CD4-positive, alpha-beta memory T cell (primary cell): ENCODE measurements at regions not wholly inside any gene's neighbourhood (a gene's known extent, or its start where the extent isn't known, plus 50 kb on each side); places are given as distances from the start of the nearest gene placed in this dataset.

Source experiments
- CTCF ChIA-PET: fragments of 350-600 bp; sonication (Branson Sonifier 250); formaldehyde crosslinking; loops from one replicate; lab custom pipeline; 2021; ENCODE audit warnings: inconsistent platforms; ENCODE audit not compliant: partially characterized antibody; lab: Charles Lee
- POLR2A ChIA-PET: fragments of 350-600 bp; sonication (Branson Sonifier 250); formaldehyde crosslinking; loops from one replicate; lab custom pipeline; 2021; ENCODE audit not compliant: partially characterized antibody; lab: Charles Lee
- DNase-seq, 5 donors: peaks; one replicate each; pipeline versions ENCODE4 v3.0.0 to v3.0.0-alpha.2; 2020 to 2022; ENCODE audit warnings: mixed read lengths in 1 of 5
- H3K27ac ChIP-seq: one replicate; pipeline ENCODE4 v1.7.0; 2013; ENCODE audit warnings: low read depth, low read length
- H3K27me3 ChIP-seq: 2 replicates; pipeline ENCODE4 v1.7.0; 2013; ENCODE audit warnings: mild to moderate bottlenecking, low read length, moderate library complexity; ENCODE audit not compliant: insufficient read depth
- H3K36me3 ChIP-seq: 2 replicates; pipeline ENCODE4 v1.7.0; 2013; ENCODE audit warnings: mild to moderate bottlenecking, low read length, moderate library complexity; ENCODE audit not compliant: insufficient read depth
- H3K4me1 ChIP-seq: 2 replicates; pipeline ENCODE4 v1.7.0; 2013; ENCODE audit warnings: mild to moderate bottlenecking, low read length, moderate library complexity; ENCODE audit not compliant: insufficient read depth
- H3K4me3 ChIP-seq, 2 donors: one replicate each; pipeline ENCODE4 v1.7.0; 2013; ENCODE audit warnings: low read length in 2 of 2, mild to moderate bottlenecking in 1 of 2
- H3K9me3 ChIP-seq, 2 donors: one replicate each; pipeline ENCODE4 v1.7.0; 2013; ENCODE audit warnings: low read length in 2 of 2, control low read depth in 1 of 2; ENCODE audit not compliant: control insufficient read depth in 1 of 2
- H3K27ac Mint-ChIP-seq, 7 donors: one replicate each; pipeline ENCODE4 v1.8.0; 2020 to 2021; ENCODE audit warnings: mixed read lengths in 7 of 7, mild to moderate bottlenecking in 6 of 7, inconsistent platforms in 3 of 7, moderate library complexity in 3 of 7
- H3K27me3 Mint-ChIP-seq, 2 donors: one replicate each; pipeline ENCODE4 v1.8.0; 2020 to 2021; ENCODE audit warnings: mixed read lengths in 2 of 2
- H3K36me3 Mint-ChIP-seq, 2 donors: one replicate each; pipeline ENCODE4 v1.8.0; 2020 to 2021; ENCODE audit warnings: mixed read lengths in 2 of 2, inconsistent platforms in 1 of 2, mild to moderate bottlenecking in 1 of 2
- H3K4me1 Mint-ChIP-seq, 4 donors: one replicate each; pipeline ENCODE4 v1.8.0; 2020 to 2021; ENCODE audit warnings: mixed read lengths in 4 of 4, mild to moderate bottlenecking in 1 of 4
- H3K4me3 Mint-ChIP-seq, 8 donors: one replicate each; pipeline ENCODE4 v1.8.0; 2020 to 2021; ENCODE audit warnings: mixed read lengths in 8 of 8, mild to moderate bottlenecking in 7 of 8, moderate library complexity in 6 of 8, inconsistent platforms in 3 of 8
- H3K9me3 Mint-ChIP-seq, 8 donors: one replicate each; pipeline ENCODE4 v1.8.0; 2020 to 2021; ENCODE audit warnings: mixed read lengths in 8 of 8, mild to moderate bottlenecking in 5 of 8, inconsistent platforms in 3 of 8, moderate library complexity in 1 of 8
- intact Hi-C: fragments of 100-400 bp; cut with micrococcal nuclease; formaldehyde crosslinking; loops from one replicate; pipeline ENCODE4 v1.15.1; 2023

DNA sequence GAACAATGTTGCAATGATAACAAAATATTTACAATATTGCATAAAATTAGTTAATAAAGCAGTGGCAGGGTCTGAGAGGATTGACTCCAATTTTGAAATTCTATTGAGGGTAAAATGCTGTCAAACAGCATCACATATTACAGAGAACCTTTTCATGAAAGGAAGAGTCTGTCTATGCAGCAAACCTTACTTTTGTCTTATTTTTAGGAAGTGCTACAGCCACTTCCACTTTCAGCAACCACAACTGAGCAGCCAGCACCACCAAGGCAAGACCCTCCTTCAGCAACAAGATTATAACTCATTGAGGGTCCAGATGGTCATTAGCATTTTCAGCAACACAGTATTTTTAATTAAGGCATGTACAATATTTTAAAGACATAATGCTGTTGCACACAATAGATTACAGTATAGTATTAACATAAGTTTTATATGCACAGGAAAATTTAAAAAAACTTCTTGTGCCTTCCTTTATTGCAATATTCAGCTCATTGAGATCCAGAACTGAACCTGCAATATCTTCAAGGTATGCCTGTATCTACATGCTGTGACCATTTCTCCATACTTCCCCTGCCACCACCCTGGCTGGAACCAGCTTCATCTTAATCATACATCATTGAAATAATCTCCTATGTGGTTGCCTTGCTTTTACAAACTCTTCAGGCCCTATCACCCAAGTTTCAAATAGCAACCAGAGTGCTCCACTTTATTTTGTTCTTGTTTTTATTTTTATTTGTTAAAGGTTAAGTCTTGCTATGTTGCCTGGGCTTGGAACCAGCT, 711.2 kb downstream of the KCNA4 start:
- intact Hi-C loops: no loop called here
- no peaks in the 10 kb centered on the region for H3K27me3 ChIP-seq
- Mint-ChIP-seq H3K36me3 (no peaks in the 10 kb centered on the region), H3K4me1 (no peaks in the 10 kb centered on the region), H3K9me3 (peaks cover 0 to 16% (median 8%) of the 10 kb centered on the region in 8 donors), H3K27ac (no peak overlapping the region), H3K4me3 (no peak overlapping the region), H3K27me3 (no peaks in the 10 kb centered on the region)
- H3K36me3 ChIP-seq: no peaks in the 10 kb centered on the region
- H3K4me3 ChIP-seq: no peak overlapping the region
- POLR2A ChIA-PET: no interaction called here
- H3K27ac ChIP-seq: no peak overlapping the region
- no peaks in the 10 kb centered on the region for H3K9me3 ChIP-seq
- CTCF ChIA-PET: no interaction called here
- no peak for DNase-seq
- H3K4me1 ChIP-seq: no peaks in the 10 kb centered on the region

DNA sequence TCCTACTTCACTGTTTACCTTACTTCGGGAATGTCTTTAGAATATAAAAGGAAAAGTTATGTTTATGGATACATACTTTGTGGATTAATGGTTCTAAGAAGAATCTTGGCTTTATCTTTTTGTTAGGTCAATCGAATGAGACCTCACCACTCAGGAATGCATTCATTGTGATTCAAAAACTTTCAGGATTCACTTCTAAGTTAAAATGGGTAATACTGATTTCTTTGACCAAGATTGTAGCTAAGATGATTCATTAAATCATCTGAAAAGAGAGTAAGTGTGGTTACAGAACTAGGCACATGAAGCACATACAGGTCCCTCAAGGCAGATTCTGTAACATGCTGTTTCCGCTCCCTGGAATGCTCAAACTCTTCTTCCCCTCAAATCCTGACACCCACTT, 716.4 kb downstream of the KCNA4 start:
- H3K4me3 Mint-ChIP-seq: no peak overlapping the region
- CTCF ChIA-PET: no interaction called here
- H3K27ac Mint-ChIP-seq: no peak overlapping the region
- H3K9me3 ChIP-seq: no peaks in the 10 kb centered on the region
- no peaks in the 10 kb centered on the region for H3K36me3 Mint-ChIP-seq
- H3K27ac ChIP-seq: no peak overlapping the region
- no peaks in the 10 kb centered on the region for H3K36me3 ChIP-seq
- intact Hi-C loops: no loop called here
- no peaks in the 10 kb centered on the region for H3K27me3 ChIP-seq
- POLR2A ChIA-PET: no interaction called here
- H3K4me1 Mint-ChIP-seq: no peaks in the 10 kb centered on the region
- H3K9me3 Mint-ChIP-seq: peaks cover 4 to 19% (median 8%) of the 10 kb centered on the region in 8 donors
- H3K4me1 ChIP-seq: no peaks in the 10 kb centered on the region
- DNase-seq: no peak
- no peak overlapping the region for H3K4me3 ChIP-seq
- no peaks in the 10 kb centered on the region for H3K27me3 Mint-ChIP-seq

DNA sequence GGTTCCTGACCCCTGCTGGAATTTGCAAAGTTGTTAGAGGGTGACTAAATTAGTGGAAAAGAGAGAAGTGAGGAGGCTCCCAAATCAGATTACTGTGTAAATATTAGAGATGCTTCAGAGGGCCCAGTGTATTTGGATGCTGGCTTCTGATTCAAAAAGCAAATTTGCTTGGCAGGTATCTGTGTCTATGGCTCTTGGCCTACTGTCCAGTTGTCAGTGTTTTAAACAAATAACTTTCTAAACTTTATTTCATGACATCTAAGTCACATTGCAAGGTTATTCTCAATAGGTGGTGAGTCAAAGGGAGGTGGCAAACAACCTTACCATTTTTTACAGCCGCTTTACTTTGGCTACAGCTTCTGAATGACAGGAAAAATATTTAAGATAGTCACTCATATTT, 720.1 kb downstream of the KCNA4 start:
- H3K9me3 Mint-ChIP-seq: peaks cover 3 to 17% (median 7%) of the 10 kb centered on the region in 8 donors
- Histone ChIP-seq H3K36me3 (no peaks in the 10 kb centered on the region), H3K4me1 (no peaks in the 10 kb centered on the region), H3K4me3 (no peak overlapping the region), H3K27ac (no peak overlapping the region), H3K9me3 (no peaks in the 10 kb centered on the region), H3K27me3 (no peaks in the 10 kb centered on the region)
- H3K27ac Mint-ChIP-seq: no peak overlapping the region
- no peak overlapping the region for H3K4me3 Mint-ChIP-seq
- no peak for DNase-seq
- POLR2A ChIA-PET: no interaction called here
- no peaks in the 10 kb centered on the region for H3K36me3 Mint-ChIP-seq
- no peaks in the 10 kb centered on the region for H3K4me1 Mint-ChIP-seq
- no peaks in the 10 kb centered on the region for H3K27me3 Mint-ChIP-seq
- CTCF ChIA-PET: no interaction called here
- intact Hi-C loops: no loop called here

DNA sequence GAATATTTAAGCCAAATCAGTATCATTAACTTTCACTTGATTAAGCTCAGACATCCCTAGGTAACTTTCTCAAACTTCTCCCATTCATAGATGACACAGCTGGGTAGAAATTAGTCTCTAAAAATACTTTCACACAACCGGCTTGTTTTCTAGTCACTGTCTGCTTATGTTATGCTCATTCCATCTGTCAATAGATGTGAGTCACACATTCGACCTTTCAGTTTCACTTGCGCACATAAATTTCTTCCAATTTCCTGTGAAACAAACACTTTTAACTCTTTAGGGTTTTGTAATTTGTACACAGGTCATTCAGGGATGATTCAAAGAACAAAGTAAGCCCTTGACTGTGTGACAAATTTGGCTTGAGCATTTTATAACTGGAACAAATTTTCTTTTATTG, 723.0 kb downstream of the KCNA4 start:
- ChIA-PET POLR2A (no interaction called here), CTCF (no interaction called here)
- H3K27me3 ChIP-seq: no peaks in the 10 kb centered on the region
- no peaks in the 10 kb centered on the region for H3K4me1 ChIP-seq
- no peaks in the 10 kb centered on the region for H3K4me1 Mint-ChIP-seq
- no peak overlapping the region for H3K4me3 ChIP-seq
- H3K27ac ChIP-seq: no peak overlapping the region
- intact Hi-C loops: no loop called here
- peaks cover 0 to 15% (median 8%) of the 10 kb centered on the region in 8 donors for H3K9me3 Mint-ChIP-seq
- no peak overlapping the region for H3K27ac Mint-ChIP-seq
- no peaks in the 10 kb centered on the region for H3K9me3 ChIP-seq
- no peaks in the 10 kb centered on the region for H3K36me3 ChIP-seq
- H3K27me3 Mint-ChIP-seq: no peaks in the 10 kb centered on the region
- H3K4me3 Mint-ChIP-seq: no peak overlapping the region
- no peak for DNase-seq
- no peaks in the 10 kb centered on the region for H3K36me3 Mint-ChIP-seq

DNA sequence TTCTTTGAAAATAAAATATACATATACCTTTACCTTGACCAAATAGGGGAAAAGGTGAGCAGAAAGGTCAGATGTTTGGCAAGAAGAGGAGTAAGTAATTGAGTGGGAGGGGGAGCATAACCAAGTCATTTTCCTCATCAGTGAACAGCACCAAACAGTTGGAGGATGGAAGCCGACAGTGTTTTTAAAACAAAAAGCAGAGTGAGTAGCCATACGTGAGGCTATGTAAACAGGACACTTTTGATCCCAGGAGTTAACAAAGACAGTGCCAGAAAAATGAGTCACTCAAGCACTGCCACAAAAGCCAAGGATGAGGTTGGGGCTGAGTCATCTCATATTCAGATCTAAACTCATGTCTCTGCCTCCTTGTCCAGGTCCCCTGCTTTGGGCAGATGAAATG, 734.7 kb downstream of the KCNA4 start:
- H3K36me3 Mint-ChIP-seq: no peaks in the 10 kb centered on the region
- intact Hi-C loops: no loop called here
- no peak overlapping the region for H3K4me3 Mint-ChIP-seq
- H3K9me3 Mint-ChIP-seq: peaks cover 0 to 14% (median 3%) of the 10 kb centered on the region in 8 donors
- Histone ChIP-seq H3K27me3 (no peaks in the 10 kb centered on the region), H3K4me3 (no peak overlapping the region), H3K4me1 (no peaks in the 10 kb centered on the region), H3K27ac (no peak overlapping the region), H3K36me3 (no peaks in the 10 kb centered on the region), H3K9me3 (no peaks in the 10 kb centered on the region)
- CTCF ChIA-PET: no interaction called here
- no peaks in the 10 kb centered on the region for H3K4me1 Mint-ChIP-seq
- no peak for DNase-seq
- POLR2A ChIA-PET: no interaction called here
- no peaks in the 10 kb centered on the region for H3K27me3 Mint-ChIP-seq
- no peak overlapping the region for H3K27ac Mint-ChIP-seq

DNA sequence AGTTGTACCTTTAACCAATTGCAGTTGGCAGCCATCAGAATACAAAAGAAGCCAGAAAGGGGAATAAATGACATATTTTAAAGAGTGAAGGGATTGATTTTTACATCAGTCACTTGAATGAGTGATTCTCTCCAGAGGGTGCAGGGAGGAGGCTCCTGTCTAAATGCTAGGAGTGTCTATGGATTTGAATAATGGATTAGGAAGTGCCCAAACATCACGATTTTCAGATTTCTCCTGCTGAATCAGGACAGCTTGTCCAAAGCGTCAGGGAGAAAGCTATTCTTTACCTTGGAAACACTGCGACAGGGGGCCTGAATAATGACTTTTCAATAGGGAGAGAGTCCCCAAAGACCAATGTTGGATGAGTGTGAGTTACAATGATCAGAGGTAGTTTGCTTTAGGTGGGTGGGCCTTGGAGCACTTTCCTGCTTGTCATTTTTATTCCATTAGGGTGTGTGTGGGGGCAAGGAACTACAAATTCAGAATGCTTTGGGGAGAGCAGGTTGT, 735.5 kb downstream of the KCNA4 start:
- Mint-ChIP-seq H3K36me3 (no peaks in the 10 kb centered on the region), H3K4me1 (no peaks in the 10 kb centered on the region), H3K4me3 (no peak overlapping the region), H3K27me3 (no peaks in the 10 kb centered on the region), H3K9me3 (peaks cover 0 to 11% (median 3%) of the 10 kb centered on the region in 8 donors), H3K27ac (no peak overlapping the region)
- Histone ChIP-seq H3K27me3 (no peaks in the 10 kb centered on the region), H3K9me3 (no peaks in the 10 kb centered on the region), H3K27ac (no peak overlapping the region), H3K36me3 (no peaks in the 10 kb centered on the region), H3K4me3 (no peak overlapping the region), H3K4me1 (no peaks in the 10 kb centered on the region)
- DNase-seq: no peak
- intact Hi-C loops: no loop called here
- ChIA-PET POLR2A (no interaction called here), CTCF (no interaction called here)

DNA sequence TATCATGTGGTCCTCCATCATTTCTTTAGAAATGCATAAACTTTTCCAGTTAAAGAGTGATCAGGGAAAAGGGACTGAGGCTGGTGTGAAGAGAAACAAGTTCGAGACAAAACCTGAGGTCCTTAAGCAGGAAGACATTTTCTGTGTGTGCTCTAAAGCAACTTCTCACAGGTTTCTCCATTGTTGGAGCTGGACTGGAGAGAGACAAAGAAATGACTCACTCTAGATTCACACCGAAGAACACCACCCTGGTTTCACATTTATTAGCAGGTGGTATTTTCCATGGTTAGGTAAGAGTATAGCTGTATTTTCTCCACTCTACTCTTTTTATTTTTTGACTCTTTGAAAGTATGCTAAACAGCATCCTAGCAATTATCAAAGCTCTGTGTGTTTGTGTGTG, 736.4 kb downstream of the KCNA4 start:
- Histone ChIP-seq H3K27ac (no peak overlapping the region), H3K27me3 (no peaks in the 10 kb centered on the region), H3K36me3 (no peaks in the 10 kb centered on the region), H3K4me3 (no peak overlapping the region), H3K9me3 (no peaks in the 10 kb centered on the region), H3K4me1 (no peaks in the 10 kb centered on the region)
- no peak for DNase-seq
- Mint-ChIP-seq H3K4me3 (no peak overlapping the region), H3K27me3 (no peaks in the 10 kb centered on the region), H3K4me1 (no peaks in the 10 kb centered on the region), H3K27ac (no peak overlapping the region), H3K9me3 (peaks cover 0 to 10% (median 5%) of the 10 kb centered on the region in 8 donors), H3K36me3 (no peaks in the 10 kb centered on the region)
- intact Hi-C loops: no loop called here
- POLR2A ChIA-PET: no interaction called here
- CTCF ChIA-PET: no interaction called here
